ENCODE measurements at regions not wholly inside any gene's neighbourhood (a gene's known extent, or its start where the extent isn't known, plus 50 kb on each side); places are given as distances from the start of the nearest gene placed in this dataset.

- intact Hi-C loops (cut with micrococcal nuclease): no loop called here
- DNase-seq (no peak), ATAC-seq (ENCODE audit: low read depth) (no peak)
- Mint-ChIP-seq H3K4me3 (no peak overlapping the region), H3K4me1 (no peaks in the 10 kb centered on the region), H3K27me3 (no peaks in the 10 kb centered on the region), H3K27ac (no peak overlapping the region), H3K9me3 (ENCODE audit: insufficient read depth) (no peaks in the 10 kb centered on the region)
- no peak overlapping the region for H3K27ac ChIP-seq (ENCODE audit: low read length in 2 of 2)
- H3K9me3 ChIP-seq (ENCODE audit: control extremely low read depth in 1 of 3, control insufficient read depth in 2 of 3, insufficient read depth in 1 of 3, low read length in 2 of 3): no peaks in the 10 kb centered on the region
- no peaks in the 10 kb centered on the region for H4K20me1 ChIP-seq (ENCODE audit: control insufficient read depth, insufficient read depth, low read length, poor library complexity, severe bottlenecking)
- H3K27me3 ChIP-seq (replicated peaks in 1 of 4; ENCODE audit: control extremely low read depth in 1 of 4, control insufficient read depth in 3 of 4, insufficient read depth in 4 of 4, low read length in 3 of 4): no peaks in the 10 kb centered on the region
- ChIA-PET POLR2A (no interaction called here), CTCF (no interaction called here)
- 100% methylated on average over 1 of the region's 2 CpGs for WGBS (ENCODE audit: insufficient coverage)
- H3K9ac ChIP-seq (ENCODE audit: low read length): no peak overlapping the region
- no peak overlapping the region for H3K4me3 ChIP-seq (ENCODE audit: control extremely low read depth in 1 of 5, extremely low read depth in 1 of 5, insufficient read depth in 1 of 5, low read depth in 2 of 5, low read length in 4 of 5)
- no peaks in the 10 kb centered on the region for H3K36me3 ChIP-seq (replicated peaks in 1 of 2; ENCODE audit: control extremely low read depth in 1 of 2, control insufficient read depth in 1 of 2, extremely low read depth in 1 of 2, insufficient read depth in 2 of 2, low read length in 1 of 2)
- no peaks in the 10 kb centered on the region for H3K79me2 ChIP-seq (ENCODE audit: control insufficient read depth, insufficient read depth, low read length)
- no peaks in the 10 kb centered on the region for H3K4me1 ChIP-seq (ENCODE audit: control insufficient read depth in 2 of 2, insufficient read depth in 2 of 2, low read length in 2 of 2)
- no peak overlapping the region for H2AFZ ChIP-seq (ENCODE audit: insufficient read depth, low read depth, low read length, poor library complexity, severe bottlenecking)
- TF ChIP-seq CTCF (IDR thresholded peaks at IDR 0.05) (no peak), EZH2 (IDR thresholded peaks at IDR 0.05; ENCODE audit: borderline replicate concordance, insufficient read depth, low read depth, low read length, poor library complexity, severe bottlenecking) (no peak)
- no peak overlapping the region for H3K4me2 ChIP-seq (replicated peaks; ENCODE audit: low read depth, low read length, poor library complexity, severe bottlenecking)
Observed at GRCh38 chr4:54558889-54559677, 98.7 kb upstream of the KIT start.

GRCh38 chr4:54560513-54560912 lies 97.2 kb upstream of the KIT start:
- no peaks in the 10 kb centered on the region for H3K4me1 Mint-ChIP-seq
- no peak overlapping the region for H3K4me2 ChIP-seq (replicated peaks; ENCODE audit: low read depth, low read length, poor library complexity, severe bottlenecking)
- H3K9ac ChIP-seq (ENCODE audit: low read length): no peak overlapping the region
- no peaks in the 10 kb centered on the region for H3K9me3 ChIP-seq (ENCODE audit: control extremely low read depth in 1 of 3, control insufficient read depth in 2 of 3, insufficient read depth in 1 of 3, low read length in 2 of 3)
- WGBS (ENCODE audit: insufficient coverage): 88% methylated on average over 4 of the region's 4 CpGs
- intact Hi-C loops (cut with micrococcal nuclease): no loop called here
- no peaks in the 10 kb centered on the region for H3K4me1 ChIP-seq (ENCODE audit: control insufficient read depth in 2 of 2, insufficient read depth in 2 of 2, low read length in 2 of 2)
- no peaks in the 10 kb centered on the region for H3K36me3 ChIP-seq (replicated peaks in 1 of 2; ENCODE audit: control extremely low read depth in 1 of 2, control insufficient read depth in 1 of 2, extremely low read depth in 1 of 2, insufficient read depth in 2 of 2, low read length in 1 of 2)
- POLR2A ChIA-PET: no interaction called here
- no peak overlapping the region for H3K27ac ChIP-seq (ENCODE audit: low read length in 2 of 2)
- ATAC-seq (ENCODE audit: low read depth): no peak
- no peaks in the 10 kb centered on the region for H3K27me3 Mint-ChIP-seq
- TF ChIP-seq EZH2 (IDR thresholded peaks at IDR 0.05; ENCODE audit: borderline replicate concordance, insufficient read depth, low read depth, low read length, poor library complexity, severe bottlenecking) (no peak), CTCF (IDR thresholded peaks at IDR 0.05) (no peak)
- CTCF ChIA-PET: no interaction called here
- H3K79me2 ChIP-seq (ENCODE audit: control insufficient read depth, insufficient read depth, low read length): no peaks in the 10 kb centered on the region
- H3K27ac Mint-ChIP-seq: no peak overlapping the region
- DNase-seq: no peak
- H3K9me3 Mint-ChIP-seq (ENCODE audit: insufficient read depth): no peaks in the 10 kb centered on the region
- H3K4me3 ChIP-seq (ENCODE audit: control extremely low read depth in 1 of 5, extremely low read depth in 1 of 5, insufficient read depth in 1 of 5, low read depth in 2 of 5, low read length in 4 of 5): no peak overlapping the region
- no peak overlapping the region for H2AFZ ChIP-seq (ENCODE audit: insufficient read depth, low read depth, low read length, poor library complexity, severe bottlenecking)
- no peaks in the 10 kb centered on the region for H4K20me1 ChIP-seq (ENCODE audit: control insufficient read depth, insufficient read depth, low read length, poor library complexity, severe bottlenecking)
- H3K4me3 Mint-ChIP-seq: no peak overlapping the region
- H3K27me3 ChIP-seq (replicated peaks in 1 of 4; ENCODE audit: control extremely low read depth in 1 of 4, control insufficient read depth in 3 of 4, insufficient read depth in 4 of 4, low read length in 3 of 4): no peaks in the 10 kb centered on the region

Measured in B cell (primary cell).